CD14-positive monocyte (primary cell): ENCODE measurements at regions not wholly inside any gene's neighbourhood (a gene's known extent, or its start where the extent isn't known, plus 50 kb on each side); places are given as distances from the start of the nearest gene placed in this dataset.

Experiments
- DNase-seq, 3 donors: peaks; one replicate each; pipeline ENCODE4 v3.0.0-alpha.2; 2011 to 2022
- H2AFZ ChIP-seq: 2 replicates; pipeline ENCODE4 v1.6.0; 2012; ENCODE audit warnings: mild to moderate bottlenecking, low read depth, low read length, inconsistent platforms; ENCODE audit not compliant: insufficient read depth, poor library complexity, severe bottlenecking
- H3K27ac ChIP-seq, 2 donors: 1 replicate in 1 of 2; 2 replicates in 1 of 2; pipeline ENCODE4 v1.5.1; 2012 to 2013; ENCODE audit warnings: low read length in 2 of 2, control low read depth in 1 of 2, inconsistent platforms in 1 of 2, low read depth in 1 of 2, mild to moderate bottlenecking in 1 of 2
- H3K27me3 ChIP-seq, 2 donors: one replicate each; pipeline versions ENCODE4 v1.6.0 to v1.6.1; 2011 to 2013; ENCODE audit warnings: low read length in 2 of 2; ENCODE audit not compliant: control insufficient read depth in 2 of 2, insufficient read depth in 2 of 2
- H3K36me3 ChIP-seq, 2 donors: replicated peaks in 1 of 2; 1 replicate in 1 of 2; 2 replicates in 1 of 2; pipeline versions ENCODE4 v1.5.1 to v1.6.1; 2012 to 2013; ENCODE audit warnings: low read length in 2 of 2, control low read depth in 1 of 2, inconsistent platforms in 1 of 2, mild to moderate bottlenecking in 1 of 2; ENCODE audit not compliant: insufficient read depth in 2 of 2, control insufficient read depth in 1 of 2
- H3K4me1 ChIP-seq, 2 donors: 1 replicate in 1 of 2; 2 replicates in 1 of 2; pipeline versions ENCODE4 v1.5.1 to v1.6.1; 2012 to 2013; ENCODE audit warnings: low read length in 2 of 2, control low read depth in 1 of 2, inconsistent platforms in 1 of 2, mild to moderate bottlenecking in 1 of 2, moderate library complexity in 1 of 2; ENCODE audit not compliant: insufficient read depth in 2 of 2, control insufficient read depth in 1 of 2
- H3K4me2 ChIP-seq: replicated peaks from 2 replicates; pipeline ENCODE3; 2012; ENCODE audit warnings: low read length, moderate library complexity, mild to moderate bottlenecking; ENCODE audit not compliant: poor library complexity, severe bottlenecking; ENCODE audit errors: extremely low read depth
- H3K4me3 ChIP-seq, 3 experiments: fragments of 200-600 bp in 1 of 3; sonication (generic) in 1 of 3; replicated peaks in 1 of 3; 1 replicate in 2 of 3; 2 replicates in 1 of 3; pipeline ENCODE4 v1.5.1; 2011 to 2013; ENCODE audit warnings: low read length in 3 of 3, mild to moderate bottlenecking in 3 of 3, control low read depth in 2 of 3, low read depth in 2 of 3, inconsistent platforms in 1 of 3, moderate library complexity in 1 of 3
- H3K79me2 ChIP-seq: 2 replicates; pipeline ENCODE4 v1.6.0; 2012; ENCODE audit warnings: mild to moderate bottlenecking, control low read depth, inconsistent platforms, low read length, moderate library complexity; ENCODE audit not compliant: insufficient read depth
- H3K9ac ChIP-seq: 2 replicates; pipeline ENCODE4 v1.6.0; 2017; ENCODE audit warnings: low read length, mild to moderate bottlenecking; ENCODE audit not compliant: insufficient read depth, poor library complexity, severe bottlenecking
- H3K9me3 ChIP-seq, 2 donors: replicated peaks in 1 of 2; 1 replicate in 1 of 2; 2 replicates in 1 of 2; pipeline versions ENCODE4 v1.5.1 to v1.6.1; 2012 to 2013; ENCODE audit warnings: low read length in 2 of 2, control low read depth in 1 of 2; ENCODE audit not compliant: control insufficient read depth in 1 of 2, insufficient read depth in 1 of 2
- H4K20me1 ChIP-seq: 2 replicates; pipeline ENCODE4 v1.6.0; 2012; ENCODE audit warnings: mild to moderate bottlenecking, low read length, control low read depth, moderate library complexity; ENCODE audit not compliant: insufficient read depth
- H3K27ac Mint-ChIP-seq, 7 donors: one replicate each; pipeline ENCODE4 v1.8.0; 2020; ENCODE audit warnings: mild to moderate bottlenecking in 7 of 7, mixed read lengths in 7 of 7, moderate library complexity in 6 of 7, inconsistent platforms in 2 of 7
- H3K27me3 Mint-ChIP-seq, 3 donors: one replicate each; pipeline ENCODE4 v1.8.0; 2021 to 2022; ENCODE audit warnings: low read depth in 3 of 3, mild to moderate bottlenecking in 3 of 3, mixed read lengths in 3 of 3, moderate library complexity in 3 of 3, inconsistent platforms in 1 of 3
- H3K36me3 Mint-ChIP-seq, 2 donors: one replicate each; pipeline ENCODE4 v1.8.0; 2020; ENCODE audit warnings: mixed read lengths in 2 of 2, inconsistent platforms in 1 of 2, mild to moderate bottlenecking in 1 of 2
- H3K4me1 Mint-ChIP-seq: one replicate; pipeline ENCODE4 v1.8.0; 2020; ENCODE audit warnings: mild to moderate bottlenecking, mixed read lengths
- H3K4me3 Mint-ChIP-seq, 2 donors: one replicate each; pipeline ENCODE4 v1.8.0; 2020; ENCODE audit warnings: mild to moderate bottlenecking in 2 of 2, mixed read lengths in 2 of 2, moderate library complexity in 1 of 2
- H3K9me3 Mint-ChIP-seq, 7 donors: one replicate each; pipeline ENCODE4 v1.8.0; 2020 to 2022; ENCODE audit warnings: mixed read lengths in 7 of 7, mild to moderate bottlenecking in 6 of 7, moderate library complexity in 6 of 7, inconsistent platforms in 2 of 7
- CTCF ChIP-seq: fragments of 200-600 bp; IDR thresholded peaks from one replicate; pipeline ENCODE4 v1.8.0; 2022; ENCODE audit warnings: antibody characterized with exemption, mild to moderate bottlenecking
- WGBS: methylation state at CpG from one replicate; pipeline ENCODE4 v1.1.5; 2013; ENCODE audit warnings: missing lambda C conversion rate; ENCODE audit not compliant: insufficient coverage; 5-methylcytosine and 5-hydroxymethylcytosine counted together
- intact Hi-C, 2 donors: fragments of 100-400 bp; cut with micrococcal nuclease; formaldehyde crosslinking; loops; one replicate each; pipeline versions ENCODE4 v1.15.0 to v1.15.1; 2023

- intact Hi-C loops: no loop called here
- Histone ChIP-seq H3K27me3 (no peaks in the 10 kb centered on the region), H4K20me1 (no peaks in the 10 kb centered on the region), H3K9ac (no peak overlapping the region), H3K4me1 (no peaks in the 10 kb centered on the region), H3K79me2 (no peaks in the 10 kb centered on the region), H3K36me3 (no peaks in the 10 kb centered on the region), H3K9me3 (no peaks in the 10 kb centered on the region), H2AFZ (no peak overlapping the region), H3K4me3 (no peak overlapping the region), H3K4me2 (no peak overlapping the region), H3K27ac (no peak overlapping the region)
- Mint-ChIP-seq H3K27ac (no peak overlapping the region), H3K36me3 (no peaks in the 10 kb centered on the region), H3K4me3 (no peak overlapping the region), H3K27me3 (no peaks in the 10 kb centered on the region), H3K9me3 (peaks cover 0 to 7% (median 0%) of the 10 kb centered on the region in 7 donors), H3K4me1 (peaks cover 4% of the 10 kb centered on the region)
- TF ChIP-seq CTCF: no peak
- no peak for DNase-seq
- WGBS: 100% methylated on average over 2 of the region's 2 CpGs
Observed at GRCh38 chr15:81885135-81885534, 160.7 kb downstream of the MEX3B start.

GRCh38 chr15:81882504-81882903, 163.3 kb downstream of the MEX3B start:
- H3K36me3 ChIP-seq: no peaks in the 10 kb centered on the region
- no peaks in the 10 kb centered on the region for H3K4me1 ChIP-seq
- no peaks in the 10 kb centered on the region for H3K79me2 ChIP-seq
- no peaks in the 10 kb centered on the region for H3K27me3 ChIP-seq
- no peak overlapping the region for H3K4me3 ChIP-seq
- H2AFZ ChIP-seq: no peak overlapping the region
- H3K36me3 Mint-ChIP-seq: no peaks in the 10 kb centered on the region
- no peak overlapping the region for H3K27ac Mint-ChIP-seq
- no peaks in the 10 kb centered on the region for H4K20me1 ChIP-seq
- no peak overlapping the region for H3K9ac ChIP-seq
- no peaks in the 10 kb centered on the region for H3K9me3 ChIP-seq
- H3K4me3 Mint-ChIP-seq: no peak overlapping the region
- intact Hi-C loops: no loop called here
- no peak for TF ChIP-seq CTCF
- no peaks in the 10 kb centered on the region for H3K27me3 Mint-ChIP-seq
- H3K4me2 ChIP-seq: no peak overlapping the region
- peaks cover 0 to 7% (median 0%) of the 10 kb centered on the region in 7 donors for H3K9me3 Mint-ChIP-seq
- H3K4me1 Mint-ChIP-seq: peaks cover 4% of the 10 kb centered on the region
- no peak for DNase-seq
- no peak overlapping the region for H3K27ac ChIP-seq
- 29% methylated on average over 2 of the region's 5 CpGs for WGBS
